SK-N-SH (cell line): ENCODE measurements at regions not wholly inside any gene's neighbourhood (a gene's known extent, or its start where the extent isn't known, plus 50 kb on each side); places are given as distances from the start of the nearest gene placed in this dataset.

ENCODE experiments used
- CTCF ChIA-PET: fragments of 300-600, 350-600 bp; formaldehyde crosslinking; extraction: SDS; loops from one replicate; lab custom pipeline; 2021; lab: Yijun Ruan, JAX
- POLR2A ChIA-PET: fragments of 350-600 bp; sonication (Branson Sonifier 250); formaldehyde crosslinking; extraction: SDS; loops from one replicate; lab custom pipeline; 2020; ENCODE audit warnings: antibody characterized with exemption, inconsistent platforms; lab: Yijun Ruan, JAX
- DNase-seq: peaks from one replicate; pipeline ENCODE4 v3.0.0; 2012
- H2AFZ ChIP-seq: fragments of 200-600 bp; sonication (generic); 2 replicates; pipeline ENCODE4 v1.8.1; 2016; ENCODE audit warnings: antibody characterized with exemption, mild to moderate bottlenecking, low read depth
- H3F3A ChIP-seq: fragments of 200-600 bp; sonication (generic); replicated peaks from 2 replicates; pipeline ENCODE3; 2016; ENCODE audit warnings: antibody characterized with exemption, mild to moderate bottlenecking; ENCODE audit not compliant: insufficient read depth
- H3K27ac ChIP-seq, 2 experiments: fragments of 200-500 bp in 1 of 2; fragments of 200-600 bp in 1 of 2; sonication (Bioruptor generic) in 1 of 2; sonication (generic), shearing (Covaris generic) in 1 of 2; 2 replicates each; pipeline versions ENCODE4 v1.5.1 to v1.6.1; 2014 to 2016; ENCODE audit warnings: low read depth in 2 of 2, inconsistent platforms in 1 of 2, low read length in 1 of 2, mild to moderate bottlenecking in 1 of 2, mixed read lengths in 1 of 2
- H3K27me3 ChIP-seq: fragments of 200-600 bp; sonication (generic), shearing (Covaris generic); 2 replicates; pipeline ENCODE4 v1.6.1; 2016; ENCODE audit warnings: mixed run types; ENCODE audit not compliant: insufficient read depth
- H3K36me3 ChIP-seq, 2 experiments: fragments of 200-500 bp in 1 of 2; fragments of 200-600 bp in 1 of 2; sonication (Bioruptor generic) in 1 of 2; sonication (generic) in 1 of 2; replicated peaks in 1 of 2; 2 replicates each; pipeline versions ENCODE3 to v1.5.1; 2014 to 2016; ENCODE audit warnings: low read length in 1 of 2, mild to moderate bottlenecking in 1 of 2; ENCODE audit not compliant: insufficient read depth in 2 of 2, control insufficient read depth in 1 of 2
- H3K4me1 ChIP-seq, 2 experiments: fragments of 200-500 bp in 1 of 2; fragments of 200-600 bp in 1 of 2; sonication (Bioruptor generic) in 1 of 2; sonication (generic), shearing (Covaris generic) in 1 of 2; 2 replicates each; pipeline versions ENCODE4 v1.5.1 to v1.6.1; 2014 to 2016; ENCODE audit warnings: low read depth in 1 of 2, low read length in 1 of 2, mixed run types in 1 of 2; ENCODE audit not compliant: insufficient read depth in 2 of 2, control insufficient read depth in 1 of 2
- H3K4me2 ChIP-seq: fragments of 200-600 bp; sonication (generic), shearing (Covaris generic); 2 replicates; pipeline ENCODE4 v1.6.1; 2017; ENCODE audit warnings: mixed run types
- H3K4me3 ChIP-seq, 2 experiments: fragments of 200-500 bp in 1 of 2; fragments of 200-600 bp in 1 of 2; sonication (Bioruptor generic) in 1 of 2; sonication (generic), shearing (Covaris generic) in 1 of 2; 2 replicates each; pipeline versions ENCODE4 v1.5.1 to v1.8.1; 2014 to 2016; ENCODE audit warnings: low read depth in 2 of 2, inconsistent platforms in 1 of 2, low read length in 1 of 2, mild to moderate bottlenecking in 1 of 2, mixed read lengths in 1 of 2, moderate library complexity in 1 of 2
- H3K79me2 ChIP-seq: fragments of 200-600 bp; sonication (generic); 2 replicates; pipeline ENCODE4 v1.8.1; 2017; ENCODE audit warnings: mild to moderate bottlenecking; ENCODE audit not compliant: insufficient read depth
- H3K9ac ChIP-seq: fragments of 200-600 bp; sonication (generic); 2 replicates; pipeline ENCODE4 v1.6.1; 2017; ENCODE audit warnings: mixed run types
- H3K9me2 ChIP-seq: fragments of 200-600 bp; sonication (generic); 2 replicates; pipeline ENCODE4 v1.6.1; 2017; ENCODE audit warnings: mixed run types
- H3K9me3 ChIP-seq: fragments of 200-600 bp; sonication (generic); 2 replicates; pipeline ENCODE4 v1.6.1; 2017; ENCODE audit warnings: mixed run types, mild to moderate bottlenecking, moderate library complexity
- H4K20me1 ChIP-seq: fragments of 200-600 bp; sonication (generic); 2 replicates; pipeline ENCODE4 v1.6.1; 2017; ENCODE audit warnings: mild to moderate bottlenecking, mixed run types; ENCODE audit not compliant: insufficient read depth
- CTCF ChIP-seq: fragments of 200-600 bp; sonication (generic); IDR thresholded peaks from 2 replicates; pipeline ENCODE4 v1.6.1; 2017; ENCODE audit warnings: antibody characterized with exemption, mild to moderate bottlenecking, moderate library complexity
- EZH2phosphoT487 ChIP-seq: fragments of 200-600 bp; sonication (generic); IDR thresholded peaks from 2 replicates; pipeline ENCODE4 v1.6.1; 2017; ENCODE audit warnings: low read depth, mixed run types, mild to moderate bottlenecking, antibody characterized with exemption, moderate library complexity, borderline replicate concordance
- FOXM1 ChIP-seq: IDR thresholded peaks from 2 replicates; pipeline ENCODE4 v1.4.0; 2012; ENCODE audit warnings: low read depth, mild to moderate bottlenecking
- GABPA ChIP-seq: IDR thresholded peaks from 2 replicates; pipeline ENCODE4 v1.4.0; 2012; ENCODE audit warnings: low read depth, mild to moderate bottlenecking
- GATA2 ChIP-seq: sonication (generic); formaldehyde crosslinking; IDR thresholded peaks from 2 replicates; pipeline ENCODE4 v1.5.0; 2020; ENCODE audit warnings: mild to moderate bottlenecking, missing genetic modification reagents
- MEF2A ChIP-seq: IDR thresholded peaks from 2 replicates; pipeline ENCODE4 v1.4.0; 2012; ENCODE audit warnings: low read depth, borderline replicate concordance
- MXI1 ChIP-seq: IDR thresholded peaks from 2 replicates; pipeline ENCODE4 v1.6.1; 2012; ENCODE audit warnings: mild to moderate bottlenecking, low read depth, low read length, improper control_type of control experiment
- NFIC ChIP-seq: IDR thresholded peaks from 2 replicates; pipeline ENCODE4 v1.4.0; 2012; ENCODE audit warnings: borderline replicate concordance
- PBX3 ChIP-seq: IDR thresholded peaks from 2 replicates; pipeline ENCODE4; 2012
- POLR2AphosphoS5 ChIP-seq: IDR thresholded peaks from 2 replicates; pipeline ENCODE4 v1.6.1; 2012; ENCODE audit warnings: low read depth, low read length
- SMC3 ChIP-seq: IDR thresholded peaks from 2 replicates; pipeline ENCODE4 v1.6.1; 2012; ENCODE audit warnings: low read depth, low read length, improper control_type of control experiment
- USF2 ChIP-seq: fragments of 150-350 bp; IDR thresholded peaks from 2 replicates; pipeline ENCODE4 v1.6.1; 2017; ENCODE audit warnings: antibody characterized with exemption, low read length, low read depth, borderline replicate concordance
- YY1 ChIP-seq: IDR thresholded peaks from 2 replicates; pipeline ENCODE4 v1.4.0; 2012; ENCODE audit warnings: low read depth, mild to moderate bottlenecking
- ZBTB33 ChIP-seq: IDR thresholded peaks from 2 replicates; pipeline ENCODE4 v1.4.0; 2012; ENCODE audit warnings: low read depth, borderline replicate concordance
- WGBS: methylation state at CpG from one replicate; pipeline ENCODE4 v1.1.6; 2017; ENCODE audit warnings: low lambda C conversion rate; 5-methylcytosine and 5-hydroxymethylcytosine counted together

- TF ChIP-seq PBX3 (peak; percentile 79), YY1 (no peak), GATA2 (no peak), SMC3 (no peak), GABPA (no peak), EZH2phosphoT487 (no peak), CTCF (no peak), POLR2AphosphoS5 (peak; percentile 52; the same call in 1 of the 2 replicates), MEF2A (peak; percentile 72), NFIC (peak; percentile 81), USF2 (no peak), FOXM1 (peak; percentile 78; the same call in 1 of the 2 replicates), ZBTB33 (no peak)
Observed at GRCh38 chr5:97839341-97840086, 656.5 kb upstream of the RIOK2 start (continued).

- peaks cover 0 to 27% of the 10 kb centered on the region in 2 experiments; a peak in 2 of 4 replicates for H3K4me1 ChIP-seq
- 0 out of 2 replicates have a peak overlapping the region, but pooled peaks have one; percentile 3 for H2AFZ ChIP-seq
- no peak overlapping the region for H3K9ac ChIP-seq
- no peak overlapping the region for H3K4me3 ChIP-seq
- no peaks in the 10 kb centered on the region for H3K36me3 ChIP-seq
- no peak for DNase-seq
- POLR2A ChIA-PET, result no interaction called here
- no peak overlapping the region for H3K4me2 ChIP-seq
- 79% methylated on average over 3 of the region's 3 CpGs for WGBS
- H3K79me2 ChIP-seq, result no peaks in the 10 kb centered on the region
- H3K9me2 ChIP-seq, result no peaks in the 10 kb centered on the region
- TF ChIP-seq GATA2 (no peak), MEF2A (no peak), MXI1 (no peak)
- H3K9me3 ChIP-seq, result no peaks in the 10 kb centered on the region
- peaks cover 20% of the 10 kb centered on the region for H3F3A ChIP-seq
- no peaks in the 10 kb centered on the region for H4K20me1 ChIP-seq
- CTCF ChIA-PET, result no interaction called here
- peak overlapping the region in 1 of 2 experiments; percentile 89; a peak in 3 of 4 replicates for H3K27ac ChIP-seq
- no peaks in the 10 kb centered on the region for H3K27me3 ChIP-seq
Observed at GRCh38 chr5:97840643-97841042, 657.6 kb upstream of the RIOK2 start.
